22Rv1 (cell line): ENCODE measurements at regions not wholly inside any gene's neighbourhood (a gene's known extent, or its start where the extent isn't known, plus 50 kb on each side); places are given as distances from the start of the nearest gene placed in this dataset.
A peak's percentile ranks its signal among the peaks of the same experiment; 100 is the strongest.
"Not testable (repeated sequence)": the region's sequence is repeated elsewhere in the genome, so short reads cannot be mapped to it uniquely, and the experiment has no call there.

ENCODE experiments used
- H3K27ac ChIP-seq: fragments of 450-650 bp; 2 replicates; pipeline ENCODE4 v1.5.1; 2017
- ZFX ChIP-seq: fragments of 450-650 bp; IDR thresholded peaks from 2 replicates; pipeline ENCODE4 v1.6.1; 2017; ENCODE audit warnings: antibody characterized with exemption, borderline replicate concordance
- TF ChIP-seq, protein P1 (sequence below): fragments of 450-650 bp; IDR thresholded peaks from 2 replicates; pipeline ENCODE4 v1.5.1; 2017; ENCODE audit warnings: mild to moderate bottlenecking

- no peak overlapping the region for H3K27ac ChIP-seq
- no peak for TF ChIP-seq ZFX
- TF ChIP-seq, protein P1, sequence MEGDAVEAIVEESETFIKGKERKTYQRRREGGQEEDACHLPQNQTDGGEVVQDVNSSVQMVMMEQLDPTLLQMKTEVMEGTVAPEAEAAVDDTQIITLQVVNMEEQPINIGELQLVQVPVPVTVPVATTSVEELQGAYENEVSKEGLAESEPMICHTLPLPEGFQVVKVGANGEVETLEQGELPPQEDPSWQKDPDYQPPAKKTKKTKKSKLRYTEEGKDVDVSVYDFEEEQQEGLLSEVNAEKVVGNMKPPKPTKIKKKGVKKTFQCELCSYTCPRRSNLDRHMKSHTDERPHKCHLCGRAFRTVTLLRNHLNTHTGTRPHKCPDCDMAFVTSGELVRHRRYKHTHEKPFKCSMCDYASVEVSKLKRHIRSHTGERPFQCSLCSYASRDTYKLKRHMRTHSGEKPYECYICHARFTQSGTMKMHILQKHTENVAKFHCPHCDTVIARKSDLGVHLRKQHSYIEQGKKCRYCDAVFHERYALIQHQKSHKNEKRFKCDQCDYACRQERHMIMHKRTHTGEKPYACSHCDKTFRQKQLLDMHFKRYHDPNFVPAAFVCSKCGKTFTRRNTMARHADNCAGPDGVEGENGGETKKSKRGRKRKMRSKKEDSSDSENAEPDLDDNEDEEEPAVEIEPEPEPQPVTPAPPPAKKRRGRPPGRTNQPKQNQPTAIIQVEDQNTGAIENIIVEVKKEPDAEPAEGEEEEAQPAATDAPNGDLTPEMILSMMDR: no peak
These were observed 100.1 kb upstream of the CLNK start for GRCh38 chr4:10784621-10785020.

GRCh38 chr4:10783351-10783750, 98.8 kb upstream of the CLNK start:
- no peak for TF ChIP-seq ZFX
- TF ChIP-seq, protein P1: no peak
- no peak overlapping the region for H3K27ac ChIP-seq

GRCh38 chr4:10781805-10782204, 97.2 kb upstream of the CLNK start:
- no peak for TF ChIP-seq ZFX
- TF ChIP-seq, protein P1: no peak
- H3K27ac ChIP-seq: no peak overlapping the region

- H3K27ac ChIP-seq: not testable (repeated sequence)
These were observed 96.2 kb upstream of the CLNK start for GRCh38 chr4:10780803-10781202.

GRCh38 chr4:10775132-10775531, 90.6 kb upstream of the CLNK start:
- not testable (repeated sequence) for H3K27ac ChIP-seq

DNA sequence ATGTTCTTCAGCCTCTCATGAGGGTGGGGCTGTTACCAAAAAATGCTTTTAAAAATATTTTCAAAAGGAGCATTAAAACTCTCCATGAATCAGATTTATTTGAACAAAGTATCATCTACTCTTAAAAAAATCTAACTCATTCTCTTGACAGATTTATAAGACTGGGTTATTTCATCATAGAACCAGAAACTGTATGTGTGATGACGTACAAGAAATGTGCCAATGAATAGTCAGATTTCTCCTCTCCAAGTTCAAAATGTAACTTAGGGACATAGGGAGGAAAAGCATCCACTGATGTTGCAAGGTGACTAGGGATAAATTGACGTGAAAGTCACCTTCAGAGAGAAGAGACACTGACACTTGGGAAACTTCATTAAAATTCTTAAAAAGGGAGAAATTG, 89.1 kb upstream of the CLNK start:
- no peak overlapping the region for H3K27ac ChIP-seq
- TF ChIP-seq ZFX: no peak

DNA sequence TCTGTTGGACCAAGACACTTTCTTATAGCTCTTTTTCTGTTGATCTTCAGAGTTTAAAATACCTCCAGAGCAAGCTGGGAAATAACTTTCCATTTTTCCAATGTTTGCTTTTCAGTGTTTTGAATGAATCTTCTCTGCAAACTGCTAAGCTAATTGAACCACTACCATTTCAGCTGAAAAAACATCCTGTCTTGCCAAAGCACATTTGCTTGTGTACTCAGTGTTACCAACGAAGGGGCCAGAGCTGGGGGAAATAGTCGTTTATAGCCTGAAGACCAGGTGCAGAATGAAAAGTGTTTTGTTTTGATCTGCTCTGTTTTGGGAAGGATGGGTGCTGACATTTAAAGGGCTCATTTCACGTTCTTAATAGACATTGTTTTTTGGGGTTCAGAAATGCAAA, 88.4 kb upstream of the CLNK start:
- H3K27ac ChIP-seq: no peak overlapping the region
- TF ChIP-seq ZFX: no peak
- TF ChIP-seq, protein P1: no peak

DNA sequence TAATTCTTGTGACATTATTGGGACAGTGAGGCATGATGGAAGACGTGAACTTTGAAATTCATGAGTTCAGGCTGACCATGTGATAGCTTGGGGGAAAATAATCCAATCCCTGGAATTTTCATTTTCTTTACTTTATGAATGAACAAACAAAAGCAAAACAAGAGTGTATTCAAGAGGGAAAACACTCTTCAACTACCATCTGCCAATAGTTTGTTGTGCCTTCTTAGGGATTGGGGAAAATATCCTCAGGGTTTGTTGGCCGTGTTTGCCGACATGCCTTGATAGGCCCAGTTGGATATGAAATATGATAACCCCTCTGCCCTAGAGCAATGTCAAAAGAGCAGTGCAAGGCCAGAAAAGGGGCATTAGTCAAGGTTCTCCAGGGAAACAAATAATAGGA, 80.8 kb upstream of the CLNK start:
- no peak for TF ChIP-seq ZFX
- peak overlapping the region; percentile 59 for H3K27ac ChIP-seq

DNA sequence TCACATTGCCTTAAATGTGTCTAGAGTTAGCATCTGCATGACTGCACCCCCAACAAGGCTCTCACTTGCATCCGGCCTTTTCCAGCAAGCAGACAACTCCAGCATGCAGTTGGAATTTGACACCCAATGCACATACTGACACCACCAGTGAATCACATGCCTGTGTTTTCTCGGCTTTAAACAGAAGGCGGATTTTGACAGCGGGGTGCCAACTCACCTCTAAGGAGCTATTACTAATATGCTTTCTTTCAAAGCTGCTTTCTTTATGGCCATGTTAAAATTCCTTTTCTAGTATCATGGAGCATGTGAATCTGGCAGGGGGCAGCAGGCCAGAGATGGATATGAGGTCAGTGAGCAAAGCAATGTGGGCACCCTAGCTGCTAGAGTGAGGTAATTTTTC, 78.0 kb upstream of the CLNK start:
- no peak overlapping the region for H3K27ac ChIP-seq
- TF ChIP-seq, protein P1: no peak
- TF ChIP-seq ZFX: no peak

- H3K27ac ChIP-seq: no peak overlapping the region
- no peak for TF ChIP-seq ZFX
- TF ChIP-seq, protein P1: no peak
These were observed 77.3 kb upstream of the CLNK start for GRCh38 chr4:10761903-10762302.
